H9 (cell line): ENCODE measurements at regions not wholly inside any gene's neighbourhood (a gene's known extent, or its start where the extent isn't known, plus 50 kb on each side); places are given as distances from the start of the nearest gene placed in this dataset.

Experiments
- DNase-seq: peaks from one replicate; pipeline ENCODE4 v3.0.0-alpha.2; 2017
- H2AFZ ChIP-seq: one replicate; pipeline ENCODE4 v1.6.1; 2013; ENCODE audit warnings: mild to moderate bottlenecking, low read length, control low read depth, moderate library complexity
- H2AK5ac ChIP-seq: 2 replicates; pipeline ENCODE4 v1.6.1; 2013; ENCODE audit warnings: low read length, control low read depth, mixed read lengths; ENCODE audit not compliant: insufficient read length
- H2BK120ac ChIP-seq: one replicate; pipeline ENCODE4 v1.6.1; 2013; ENCODE audit warnings: low read depth, mild to moderate bottlenecking, low read length, control low read depth, inconsistent platforms; ENCODE audit not compliant: poor library complexity, severe bottlenecking
- H2BK12ac ChIP-seq: 2 replicates; pipeline ENCODE4 v1.6.1; 2013; ENCODE audit warnings: low read length, control low read depth, mixed read lengths, low read depth; ENCODE audit not compliant: insufficient read length
- H2BK15ac ChIP-seq: 2 replicates; pipeline ENCODE4 v1.6.1; 2013; ENCODE audit warnings: low read depth, low read length, control low read depth
- H2BK20ac ChIP-seq: one replicate; pipeline ENCODE4 v1.6.1; 2013; ENCODE audit warnings: low read depth, mild to moderate bottlenecking, low read length, control low read depth, inconsistent platforms; ENCODE audit not compliant: poor library complexity, severe bottlenecking
- H2BK5ac ChIP-seq: 2 replicates; pipeline ENCODE4 v1.6.1; 2013; ENCODE audit warnings: low read length, control low read depth, mixed read lengths; ENCODE audit not compliant: insufficient read length
- H3K14ac ChIP-seq: 2 replicates; pipeline ENCODE4 v1.6.1; 2013; ENCODE audit warnings: low read length, control low read depth; ENCODE audit not compliant: insufficient read depth
- H3K18ac ChIP-seq: 2 replicates; pipeline ENCODE4 v1.6.1; 2013; ENCODE audit warnings: low read depth, mild to moderate bottlenecking, mixed read lengths, low read length, control low read depth; ENCODE audit not compliant: insufficient read length
- H3K23ac ChIP-seq: 2 replicates; pipeline ENCODE4 v1.6.1; 2013; ENCODE audit warnings: low read length, control low read depth, mixed read lengths, low read depth; ENCODE audit not compliant: insufficient read length
- H3K23me2 ChIP-seq: 2 replicates; pipeline ENCODE4 v1.6.1; 2013; ENCODE audit warnings: low read depth, mild to moderate bottlenecking, mixed read lengths, low read length, control low read depth; ENCODE audit not compliant: insufficient read length, poor library complexity, severe bottlenecking
- H3K27ac ChIP-seq: 2 replicates; pipeline ENCODE4 v1.5.1; 2013; ENCODE audit warnings: low read length, control low read depth, mixed read lengths, low read depth; ENCODE audit not compliant: insufficient read length
- H3K27me3 ChIP-seq: 2 replicates; pipeline ENCODE4 v1.6.1; 2013; ENCODE audit warnings: low read length, control low read depth, inconsistent platforms; ENCODE audit not compliant: insufficient read depth
- H3K4ac ChIP-seq: 2 replicates; pipeline ENCODE4 v1.6.1; 2013; ENCODE audit warnings: low read depth, mild to moderate bottlenecking, control low read depth, inconsistent platforms, low read length, moderate library complexity
- H3K4me1 ChIP-seq: 2 replicates; pipeline ENCODE4 v1.6.1; 2013; ENCODE audit warnings: low read length, control low read depth, inconsistent platforms; ENCODE audit not compliant: insufficient read depth
- H3K4me2 ChIP-seq: 2 replicates; pipeline ENCODE4 v1.6.1; 2013; ENCODE audit warnings: low read length, control low read depth, mixed read lengths; ENCODE audit not compliant: insufficient read length, insufficient read depth
- H3K56ac ChIP-seq: 2 replicates; pipeline ENCODE4 v1.6.1; 2013; ENCODE audit warnings: low read depth, mild to moderate bottlenecking, mixed read lengths, low read length, control low read depth; ENCODE audit not compliant: insufficient read length
- H3K79me1 ChIP-seq: 2 replicates; pipeline ENCODE4 v1.6.1; 2013; ENCODE audit warnings: low read depth, mild to moderate bottlenecking, moderate library complexity, low read length, control low read depth, inconsistent platforms; ENCODE audit not compliant: insufficient read depth, poor library complexity, severe bottlenecking
- H3K79me2 ChIP-seq: 2 replicates; pipeline ENCODE4 v1.6.1; 2013; ENCODE audit warnings: low read length, control low read depth, inconsistent platforms; ENCODE audit not compliant: insufficient read depth
- H3K9ac ChIP-seq: 2 replicates; pipeline ENCODE4 v1.6.1; 2013; ENCODE audit warnings: low read length, control low read depth, mixed read lengths; ENCODE audit not compliant: insufficient read length; ENCODE audit errors: extremely low read depth
- H3K9me3 ChIP-seq: one replicate; pipeline ENCODE4 v1.6.1; 2013; ENCODE audit warnings: low read depth, low read length, inconsistent platforms; ENCODE audit not compliant: control insufficient read depth
- H3T11ph ChIP-seq: one replicate; pipeline ENCODE4 v1.6.1; 2013; ENCODE audit warnings: mild to moderate bottlenecking, low read length, control low read depth, inconsistent platforms
- H4K20me1 ChIP-seq: one replicate; pipeline ENCODE4 v1.6.1; 2013; ENCODE audit not compliant: control insufficient read depth, insufficient read length, insufficient read depth
- H4K5ac ChIP-seq: 2 replicates; pipeline ENCODE4 v1.6.1; 2013; ENCODE audit warnings: low read depth, mild to moderate bottlenecking, mixed read lengths, low read length, control low read depth; ENCODE audit not compliant: insufficient read length
- H4K8ac ChIP-seq: replicated peaks from 2 replicates; pipeline ENCODE4 v1.6.1; 2013; ENCODE audit warnings: low read length, control low read depth, mixed read lengths, low read depth; ENCODE audit not compliant: insufficient read length
- H4K91ac ChIP-seq: 2 replicates; pipeline ENCODE4 v1.6.1; 2013; ENCODE audit warnings: low read depth, mild to moderate bottlenecking, moderate library complexity, mixed read lengths, low read length, control low read depth; ENCODE audit not compliant: insufficient read length
- H3K27ac Mint-ChIP-seq, 3 experiments: 2 replicates in 2 of 3; 3 replicates in 1 of 3; pipeline ENCODE4 v1.8.0; 2020 to 2021; ENCODE audit warnings: mixed read lengths in 3 of 3, mild to moderate bottlenecking in 1 of 3, moderate library complexity in 1 of 3
- H3K27me3 Mint-ChIP-seq: 2 replicates; pipeline ENCODE4 v1.8.0; 2021; ENCODE audit warnings: low read depth, mild to moderate bottlenecking, moderate library complexity, mixed read lengths
- H3K36me3 Mint-ChIP-seq, 3 experiments: 2 replicates in 2 of 3; 3 replicates in 1 of 3; pipeline ENCODE4 v1.8.0; 2020 to 2021; ENCODE audit warnings: low read depth in 3 of 3, mixed read lengths in 3 of 3; ENCODE audit not compliant: insufficient read depth in 1 of 3
- H3K4me1 Mint-ChIP-seq, 2 experiments: 2 replicates each; pipeline ENCODE4 v1.8.0; 2020; ENCODE audit warnings: mixed read lengths in 2 of 2
- H3K4me3 Mint-ChIP-seq, 2 experiments: 2 replicates in 1 of 2; 3 replicates in 1 of 2; pipeline ENCODE4 v1.8.0; 2020 to 2021; ENCODE audit warnings: mild to moderate bottlenecking in 2 of 2, mixed read lengths in 2 of 2, moderate library complexity in 1 of 2
- H3K9me3 Mint-ChIP-seq, 2 experiments: 2 replicates in 1 of 2; 3 replicates in 1 of 2; pipeline ENCODE4 v1.8.0; 2020; ENCODE audit warnings: mild to moderate bottlenecking in 2 of 2, mixed read lengths in 2 of 2, moderate library complexity in 1 of 2
- CTCF ChIP-seq: fragments of 200-600 bp; sonication (generic); conservative IDR thresholded peaks from 3 replicates; pipeline ENCODE4 v1.8.0; 2021; ENCODE audit warnings: antibody characterized with exemption, mild to moderate bottlenecking
- WGBS: extraction: QIAGEN DNeasy Blood & Tissue Kit; methylation state at CpG from one replicate; pipeline ENCODE4 v1.1.7; 2013; ENCODE audit warnings: missing lambda C conversion rate, low lambda C conversion rate, mixed read lengths; ENCODE audit not compliant: insufficient read length; ENCODE audit errors: extremely low coverage; 5-methylcytosine and 5-hydroxymethylcytosine counted together

- Histone ChIP-seq H3K18ac (no peak overlapping the region), H4K5ac (no peak overlapping the region), H3K4me1 (no peaks in the 10 kb centered on the region), H3K9ac (no peak overlapping the region), H3T11ph (no peak overlapping the region), H3K79me1 (no peaks in the 10 kb centered on the region), H4K20me1 (no peaks in the 10 kb centered on the region), H3K27me3 (no peaks in the 10 kb centered on the region), H2BK12ac (no peak overlapping the region), H3K27ac (no peak overlapping the region), H2BK120ac (no peak overlapping the region), H3K23me2 (no peaks in the 10 kb centered on the region), H4K8ac (no peak overlapping the region), H2AFZ (no peak overlapping the region), H3K4ac (no peak overlapping the region), H3K4me2 (no peak overlapping the region), H4K91ac (no peak overlapping the region), H2BK5ac (no peak overlapping the region), H2BK20ac (no peak overlapping the region), H3K79me2 (no peaks in the 10 kb centered on the region), H3K56ac (no peak overlapping the region), H3K9me3 (no peaks in the 10 kb centered on the region), H2AK5ac (no peak overlapping the region), H3K23ac (no peak overlapping the region), H2BK15ac (no peak overlapping the region), H3K14ac (no peak overlapping the region)
- no peak for TF ChIP-seq CTCF
- Mint-ChIP-seq H3K9me3 (peaks cover 7 to 13% of the 10 kb centered on the region in 2 experiments; a peak in 3 of 5 replicates), H3K4me1 (peaks cover 0 to 5% of the 10 kb centered on the region in 2 experiments; a peak in 1 of 4 replicates), H3K36me3 (peaks cover 4 to 12% (median 7%) of the 10 kb centered on the region in 3 experiments; a peak in 6 of 7 replicates), H3K4me3 (no peak overlapping the region), H3K27me3 (no peaks in the 10 kb centered on the region), H3K27ac (no peak overlapping the region; a peak in 1 of 7 replicates)
- no CpG with 5 or more reads among the region's 3 CpGs for WGBS
- no peak for DNase-seq
Measured at GRCh38 chr12:85673921-85674420, 162.2 kb downstream of the RASSF9 start.
